ENCODE measurements at regions not wholly inside any gene's neighbourhood (a gene's known extent, or its start where the extent isn't known, plus 50 kb on each side); places are given as distances from the start of the nearest gene placed in this dataset.

DNA sequence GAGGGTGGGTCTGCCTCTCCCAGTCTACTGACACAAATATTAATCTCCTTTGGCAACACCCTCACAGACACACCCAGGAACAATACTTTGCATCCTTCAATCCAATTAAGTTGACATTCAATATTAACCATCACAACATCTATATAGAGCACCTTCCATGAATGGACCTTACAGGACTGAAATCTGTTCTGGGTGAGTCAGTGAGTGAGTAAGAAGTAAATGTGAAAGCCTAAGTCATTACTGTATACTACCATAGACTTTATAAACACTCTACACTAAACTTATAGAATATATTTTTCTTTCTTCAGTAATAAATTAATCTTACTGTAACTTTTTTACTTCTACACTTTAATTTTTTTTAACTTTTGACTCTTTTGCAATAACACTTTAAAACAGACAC lies 993.8 kb upstream of the MAP3K7 start:
- no peak for DNase-seq

DNA sequence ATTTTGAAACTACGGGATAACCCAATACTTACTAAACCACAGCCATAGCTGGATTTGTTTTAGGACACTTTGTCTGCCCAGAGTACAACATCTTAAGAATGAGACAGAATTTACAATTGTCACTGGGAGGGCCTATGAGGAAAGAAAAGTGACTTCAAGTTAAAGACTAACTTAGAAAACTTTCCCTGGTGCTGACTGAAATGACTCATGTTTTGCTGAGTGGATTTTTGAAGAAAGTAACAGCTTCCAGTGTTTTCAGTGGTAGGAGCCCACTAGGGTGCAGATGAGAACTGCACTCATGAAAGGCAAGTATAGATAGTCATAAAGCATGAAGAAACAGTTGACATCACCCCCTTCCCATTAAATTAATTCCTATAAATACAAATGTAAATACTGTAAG lies 988.2 kb upstream of the MAP3K7 start:
- no peak for DNase-seq

DNA sequence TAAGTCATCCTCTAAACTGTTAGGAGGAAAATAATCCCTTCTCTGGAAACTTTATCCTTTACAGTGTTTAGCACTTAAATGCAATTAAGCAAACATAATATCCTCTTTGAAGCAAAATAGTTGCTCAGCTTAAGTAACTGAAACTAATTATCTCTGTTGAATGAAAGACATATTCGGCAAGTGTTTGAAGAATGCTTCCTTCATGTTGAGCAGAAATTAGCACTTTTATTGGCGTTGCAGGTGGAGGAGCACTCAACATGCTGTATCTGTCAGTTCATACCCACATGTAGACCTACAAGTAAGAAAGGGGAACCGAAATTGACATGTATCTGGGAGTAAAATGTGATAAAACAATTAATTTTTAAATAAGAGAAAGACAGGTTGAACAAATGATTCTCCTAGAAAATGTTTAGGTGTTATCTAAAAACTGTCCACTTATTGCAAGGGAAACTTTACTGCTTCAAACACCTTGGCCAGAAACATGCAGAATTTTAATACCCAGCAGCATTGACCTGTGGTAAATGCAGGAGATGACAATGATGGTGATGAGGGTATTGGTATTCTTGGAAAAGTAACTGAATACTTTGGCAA lies 987.0 kb upstream of the MAP3K7 start:
- DNase-seq, result no peak

DNA sequence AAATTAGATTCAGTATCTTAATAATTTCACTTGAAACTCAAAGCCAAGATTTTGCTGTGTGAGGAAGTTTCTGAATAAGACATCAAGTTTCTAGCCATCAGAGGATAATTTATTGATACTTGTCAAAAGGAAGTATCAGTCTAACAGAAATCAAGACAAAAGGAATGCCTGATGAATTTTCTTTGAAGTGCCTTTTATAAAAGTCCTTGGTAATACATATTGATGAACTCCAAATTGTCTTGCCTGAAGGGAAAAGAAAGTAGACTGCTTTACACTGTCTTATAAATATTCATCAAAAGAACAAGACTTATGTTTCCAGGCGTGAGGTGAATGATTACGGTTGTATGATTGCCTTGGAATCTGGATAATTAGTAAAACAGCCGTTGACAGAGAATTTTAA lies 986.0 kb upstream of the MAP3K7 start:
- no peak for DNase-seq

DNA sequence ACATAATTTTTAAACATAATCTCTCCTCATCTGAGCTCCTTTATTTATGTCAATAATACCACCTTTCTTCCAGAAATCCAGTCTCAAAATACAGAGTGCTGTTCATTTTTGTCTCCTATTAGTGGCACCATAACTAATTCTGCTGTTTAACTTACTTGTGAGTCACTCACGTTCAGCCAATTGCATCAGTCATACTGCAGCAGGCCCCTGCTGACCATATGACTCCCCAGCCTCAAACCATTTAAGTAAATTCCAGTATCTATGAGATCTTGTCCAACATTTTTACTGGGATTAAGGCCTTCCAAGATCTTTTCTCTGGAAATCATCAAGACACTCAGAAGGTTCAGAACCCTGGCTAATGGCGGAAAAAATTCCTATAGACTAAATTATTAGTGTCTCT lies 982.2 kb upstream of the MAP3K7 start:
- no peak for DNase-seq

DNA sequence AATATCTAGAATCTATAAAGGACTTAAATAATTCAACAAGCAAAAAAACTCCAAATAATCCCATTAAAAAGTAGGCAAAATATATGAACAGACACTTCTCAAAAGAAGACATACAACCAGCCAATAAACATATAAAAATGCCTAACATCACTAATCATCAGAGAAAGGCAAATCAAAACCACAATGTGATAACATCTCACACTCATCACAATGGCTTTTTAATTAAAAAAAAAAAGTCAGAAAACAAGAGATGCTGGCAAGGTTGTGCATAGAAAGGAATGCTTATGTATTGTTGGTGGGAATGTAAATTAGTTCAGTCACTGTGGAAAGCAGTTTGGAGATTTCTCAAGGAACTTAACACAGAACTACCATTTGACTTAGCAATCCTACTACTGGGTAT lies 979.6 kb upstream of the MAP3K7 start:
- no peak for DNase-seq

DNA sequence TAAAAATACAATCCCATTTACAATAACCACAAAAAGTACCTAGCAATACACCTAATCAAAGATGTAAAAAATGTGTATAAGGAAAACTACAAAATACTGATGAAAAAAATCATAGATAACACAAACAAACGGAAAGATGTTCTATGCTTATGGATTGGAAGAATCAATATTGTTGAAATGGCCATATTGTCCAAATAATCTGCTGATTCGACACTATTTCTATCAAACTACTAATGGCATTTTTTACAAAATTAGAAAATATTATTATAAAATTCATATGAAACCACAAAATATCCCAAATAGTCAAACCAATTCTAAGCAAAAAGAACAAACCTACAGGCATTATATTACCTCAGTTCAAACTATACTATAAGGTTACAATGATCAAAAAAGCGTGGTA lies 978.3 kb upstream of the MAP3K7 start:
- DNase-seq, result no peak

DNA sequence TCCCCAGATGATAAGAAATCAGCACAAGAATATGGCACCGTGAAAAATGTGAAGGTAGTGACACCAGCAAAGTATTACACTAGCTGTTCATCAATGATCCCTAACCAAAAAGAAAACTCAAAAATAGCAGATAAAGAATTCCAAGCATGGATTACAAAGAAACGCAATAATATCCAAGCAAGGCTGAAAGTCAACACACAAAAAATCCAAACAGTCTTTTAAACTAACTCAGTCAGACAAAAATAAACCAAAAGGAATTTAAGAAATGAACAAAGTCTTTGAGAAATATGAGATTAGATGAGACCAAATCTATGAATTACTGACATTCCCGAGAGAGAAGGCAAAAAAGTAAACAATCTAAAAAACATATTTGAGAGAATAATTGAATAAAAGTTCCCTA lies 976.1 kb upstream of the MAP3K7 start:
- no peak for DNase-seq

DNA sequence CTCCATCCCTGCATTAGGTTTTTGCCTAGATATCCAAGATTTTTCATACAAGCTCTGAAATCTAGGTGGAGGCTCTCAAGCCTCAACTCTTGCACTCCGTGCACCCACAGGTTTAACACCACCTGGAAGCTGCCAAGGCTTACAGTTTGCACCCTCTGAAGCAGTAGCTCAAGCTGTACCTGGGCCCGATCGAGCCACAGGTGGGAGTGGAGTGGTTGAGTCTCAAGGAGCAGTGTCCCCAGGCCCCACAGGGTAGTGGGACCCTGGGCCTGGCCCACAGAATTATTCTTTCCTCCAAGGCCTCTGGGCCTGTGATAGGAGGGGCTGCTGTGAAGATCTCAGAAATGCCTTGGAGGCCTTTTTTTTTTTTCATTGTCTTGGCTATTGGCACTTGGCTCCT lies 973.5 kb upstream of the MAP3K7 start:
- no peak for DNase-seq

DNA sequence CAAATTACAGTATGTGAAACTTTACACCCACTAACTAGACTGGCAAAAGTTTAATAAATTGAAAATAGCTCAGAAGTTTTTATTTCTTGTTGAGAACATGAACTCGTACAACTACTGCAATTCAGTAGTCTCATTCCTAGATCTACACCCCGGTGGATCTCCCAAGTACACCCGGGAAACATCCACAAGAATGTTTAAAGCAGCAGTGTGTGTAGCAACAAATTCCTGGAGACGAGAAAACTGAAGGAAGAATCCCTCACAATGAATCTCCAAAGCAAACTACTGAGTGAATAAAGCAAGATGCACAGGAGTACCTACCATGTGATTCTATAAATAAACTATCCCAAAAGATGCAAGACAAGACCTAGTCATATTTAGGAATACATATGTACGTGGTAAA lies 954.0 kb upstream of the MAP3K7 start:
- no peak for DNase-seq

DNA sequence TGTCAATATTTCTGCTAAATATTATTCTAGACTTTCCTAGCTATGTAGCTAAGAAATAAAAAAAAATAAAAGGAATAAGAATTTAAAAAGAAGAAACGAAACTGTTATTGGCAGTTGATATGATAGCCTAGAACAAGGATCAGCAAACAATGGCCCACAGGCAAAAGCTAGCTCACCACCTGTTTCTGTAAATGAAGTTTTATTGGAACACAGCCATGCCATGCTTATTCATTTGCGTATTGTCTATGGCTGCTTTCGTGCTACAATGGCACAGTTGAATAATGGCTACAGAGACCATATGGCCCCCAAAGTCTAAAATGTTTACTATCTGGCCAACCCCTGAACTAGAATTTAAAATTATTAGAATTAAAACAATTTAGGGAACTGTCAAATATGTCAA lies 952.6 kb upstream of the MAP3K7 start:
- no peak for DNase-seq

DNA sequence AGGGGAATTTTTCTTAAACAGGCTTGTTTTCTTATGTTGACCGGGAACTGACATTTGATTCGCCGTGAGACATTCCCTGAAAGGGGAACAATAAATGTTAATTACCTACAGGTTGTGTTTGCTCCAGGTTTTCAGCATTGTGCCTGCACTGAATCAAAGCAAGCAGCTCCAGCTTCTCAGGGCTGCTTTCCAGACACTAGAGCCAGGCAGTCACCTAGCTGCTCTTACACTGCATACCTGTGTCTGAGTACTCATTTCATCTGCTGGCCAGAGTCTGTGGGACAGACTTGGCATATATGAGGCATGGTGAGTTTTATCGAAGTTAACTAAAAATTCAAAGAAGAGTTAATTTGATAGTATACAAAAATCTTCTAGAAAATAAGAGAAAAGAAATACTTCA lies 951.8 kb upstream of the MAP3K7 start:
- DNase-seq, result no peak

DNA sequence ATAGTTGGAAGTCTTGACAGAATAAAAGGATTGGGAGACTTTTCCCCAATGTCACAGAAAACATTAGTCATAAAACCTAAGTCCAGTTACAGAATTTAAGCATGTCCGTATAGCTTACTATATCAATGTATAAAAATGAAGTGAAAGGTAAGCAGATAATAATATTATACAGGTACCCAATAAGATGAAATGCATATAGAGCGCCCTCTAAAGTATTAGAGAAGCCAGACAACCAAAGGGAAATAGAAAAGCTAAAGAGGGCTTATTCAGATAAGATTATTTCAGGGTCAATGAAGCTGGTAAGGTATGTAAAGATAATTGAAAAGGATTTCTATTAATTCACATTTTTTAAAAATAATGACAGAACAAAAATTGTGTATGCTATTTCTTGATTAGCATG lies 947.7 kb upstream of the MAP3K7 start:
- DNase-seq, result no peak

DNA sequence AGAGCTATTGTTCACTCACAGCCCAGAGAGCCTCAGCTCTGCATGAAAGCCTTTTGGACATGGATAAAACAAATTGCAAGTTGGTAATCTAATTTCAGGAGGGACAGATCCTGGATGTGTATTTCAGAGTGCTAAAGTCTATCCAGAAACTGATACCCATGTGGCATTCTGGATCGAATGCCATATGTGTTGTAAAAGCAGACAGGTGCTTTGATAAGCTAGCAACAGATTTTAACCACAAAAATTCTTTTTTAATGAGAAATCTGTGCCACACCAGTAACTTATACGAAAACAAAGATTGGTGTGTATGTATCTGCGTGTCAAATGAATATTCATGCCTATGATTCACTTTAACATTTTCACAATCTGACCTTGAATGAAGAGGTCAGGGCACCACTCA lies 936.6 kb upstream of the MAP3K7 start:
- no peak for DNase-seq

DNA sequence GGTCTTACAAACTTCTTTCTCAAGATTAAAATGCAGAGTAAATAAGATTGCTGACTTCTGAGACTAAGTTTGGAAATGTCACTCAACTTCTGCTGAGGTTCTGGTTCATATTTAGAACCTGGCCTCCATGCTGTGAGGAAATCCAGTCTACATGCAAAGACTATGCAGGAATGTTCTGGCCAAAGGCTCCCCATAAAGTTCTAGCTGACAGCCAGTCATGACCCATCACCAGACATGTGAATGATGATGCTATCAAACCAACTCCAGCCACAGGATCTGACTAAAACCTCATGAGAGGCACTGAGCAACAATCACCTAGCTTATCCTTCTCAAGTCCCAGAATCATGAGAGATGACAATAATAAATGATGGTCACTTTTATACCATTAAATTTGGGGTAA lies 935.1 kb upstream of the MAP3K7 start:
- no peak for DNase-seq

DNA sequence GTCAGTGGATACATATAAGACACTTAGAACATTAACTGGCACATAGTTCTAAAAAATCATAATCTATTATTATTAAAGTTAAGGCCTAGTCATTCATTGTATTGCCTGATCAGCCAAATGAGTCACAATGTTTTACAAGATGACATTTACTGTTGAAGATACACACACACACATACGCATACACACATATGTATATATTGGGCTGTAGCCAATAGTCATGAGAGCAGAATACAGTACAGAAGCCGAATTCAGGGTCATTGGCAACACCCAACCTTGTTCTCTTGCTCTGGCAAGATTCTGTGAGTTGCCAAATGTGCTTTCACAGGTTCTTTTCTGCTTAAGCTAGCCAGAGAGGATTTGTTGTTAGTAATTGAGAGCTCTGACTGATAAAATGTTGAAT lies 922.8 kb upstream of the MAP3K7 start:
- DNase-seq, result no peak

DNA sequence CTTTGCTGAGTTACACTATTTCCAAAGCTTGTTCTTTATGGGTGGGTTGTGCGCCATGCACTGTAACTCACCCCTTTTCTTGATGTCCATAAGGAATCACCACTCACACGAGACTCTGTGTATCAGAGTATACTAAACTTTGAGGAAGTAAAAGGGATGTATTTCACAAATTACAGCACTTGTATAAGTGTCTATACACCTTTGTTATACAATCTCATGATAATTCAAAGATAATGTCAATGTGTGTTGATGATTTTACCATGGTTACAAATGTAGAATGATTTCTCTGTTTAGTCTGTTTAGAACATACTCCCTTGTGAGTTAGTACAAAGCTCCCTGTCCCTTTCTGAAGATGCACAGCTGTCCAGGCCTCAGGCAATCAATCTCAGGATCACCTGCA lies 922.2 kb upstream of the MAP3K7 start:
- DNase-seq, result no peak

DNA sequence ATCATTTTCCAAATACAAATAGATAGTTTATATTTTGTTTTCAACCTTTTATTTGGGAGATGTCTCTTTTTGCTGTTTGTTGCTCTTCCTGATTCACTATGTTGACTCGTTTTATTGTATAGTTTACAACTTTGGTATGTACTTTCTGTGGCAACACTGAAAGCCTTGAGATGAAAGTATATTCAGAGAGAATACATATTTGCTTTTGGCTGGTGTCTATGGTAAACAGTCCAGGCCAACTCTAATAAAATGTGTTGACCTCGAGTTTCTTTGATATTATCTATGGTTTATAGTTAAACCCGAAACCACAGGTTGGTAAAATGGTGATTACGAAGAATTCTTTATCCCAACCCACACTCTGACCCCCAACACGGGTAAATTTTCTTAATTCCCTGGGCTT lies 919.6 kb upstream of the MAP3K7 start:
- no peak for DNase-seq

DNA sequence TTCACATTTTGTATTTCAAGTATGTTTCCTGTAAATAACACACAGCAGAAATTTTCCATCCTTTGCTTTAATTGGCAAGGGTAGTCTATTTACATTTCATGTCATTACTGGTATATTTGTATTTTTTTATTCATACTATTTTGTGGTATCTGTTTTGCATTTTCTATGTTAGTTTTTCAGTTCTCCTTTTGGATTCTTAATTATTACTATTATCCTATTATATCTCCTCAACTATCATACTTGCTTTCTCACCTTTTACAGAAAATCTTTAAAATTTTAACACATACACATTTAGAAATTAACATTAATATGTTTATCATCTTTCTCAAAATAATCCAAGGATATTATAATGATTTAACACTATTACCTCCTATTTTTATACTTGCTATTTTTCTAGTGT lies 918.3 kb upstream of the MAP3K7 start:
- no peak for DNase-seq

DNA sequence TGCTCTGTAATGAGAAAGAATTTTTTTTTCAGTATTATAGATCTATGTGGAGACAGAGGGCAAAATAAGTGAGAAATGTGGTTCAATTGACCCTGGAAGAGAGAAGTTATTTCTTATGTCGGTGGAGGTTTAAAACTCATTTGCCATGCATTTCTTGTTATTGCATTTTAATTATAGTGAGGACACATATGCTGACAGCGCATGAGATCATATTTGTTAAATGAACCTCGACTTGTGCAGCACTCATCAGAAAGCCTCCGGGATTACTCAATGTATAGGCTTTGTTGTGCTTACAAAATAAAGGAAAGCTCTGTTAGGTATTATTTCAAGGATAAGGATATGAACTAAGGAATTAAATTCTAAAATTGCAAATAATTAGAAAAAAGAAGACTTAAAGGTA lies 915.1 kb upstream of the MAP3K7 start:
- DNase-seq, result no peak

DNA sequence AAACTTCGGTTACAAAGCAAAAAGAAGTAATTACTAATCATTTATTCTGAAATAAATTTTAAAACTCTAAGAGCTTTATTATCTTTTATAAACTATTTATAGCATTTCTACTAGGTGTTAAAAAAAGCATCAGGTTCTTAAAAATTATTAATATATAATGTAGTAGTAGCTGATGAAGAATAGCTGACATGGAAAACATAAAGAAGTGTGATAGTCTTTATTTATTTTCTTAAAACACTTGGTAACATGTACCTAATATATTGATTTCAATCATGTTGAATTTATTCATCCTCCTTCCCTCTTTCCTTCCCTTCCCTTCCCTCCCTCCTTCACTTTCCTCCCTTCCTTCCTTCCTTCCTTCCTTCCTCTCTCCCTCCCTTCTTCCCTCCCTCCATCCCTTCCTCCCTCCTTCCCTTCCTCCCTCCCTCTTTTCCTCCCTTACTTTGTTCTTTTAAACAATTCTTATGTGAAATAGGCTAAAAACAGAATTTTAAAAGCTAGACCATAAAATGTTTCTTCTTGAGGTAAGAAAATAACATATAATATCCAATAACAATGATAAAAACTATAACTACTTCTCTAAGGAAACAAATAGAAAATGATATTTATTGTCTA lies 913.9 kb upstream of the MAP3K7 start:
- DNase-seq, result no peak

DNA sequence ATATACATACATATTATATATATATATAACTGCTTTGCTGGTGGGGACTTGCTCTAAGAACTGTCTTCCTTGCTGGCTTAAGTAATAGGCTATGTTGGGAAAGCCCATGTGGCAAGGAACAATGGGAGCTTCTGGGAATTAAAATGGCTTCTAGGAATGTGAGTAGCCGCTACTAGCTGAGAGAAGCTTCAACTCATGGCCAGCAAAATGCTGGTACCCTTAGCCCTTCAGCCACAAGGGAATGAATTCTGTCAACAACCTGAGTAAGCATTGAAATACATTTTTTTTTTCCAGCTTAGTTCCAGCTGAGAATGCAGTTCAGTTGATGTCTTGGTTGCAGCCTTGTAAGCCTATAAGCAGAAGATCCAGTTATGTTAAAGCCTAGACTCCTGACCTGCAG lies 911.7 kb upstream of the MAP3K7 start:
- no peak for DNase-seq

DNA sequence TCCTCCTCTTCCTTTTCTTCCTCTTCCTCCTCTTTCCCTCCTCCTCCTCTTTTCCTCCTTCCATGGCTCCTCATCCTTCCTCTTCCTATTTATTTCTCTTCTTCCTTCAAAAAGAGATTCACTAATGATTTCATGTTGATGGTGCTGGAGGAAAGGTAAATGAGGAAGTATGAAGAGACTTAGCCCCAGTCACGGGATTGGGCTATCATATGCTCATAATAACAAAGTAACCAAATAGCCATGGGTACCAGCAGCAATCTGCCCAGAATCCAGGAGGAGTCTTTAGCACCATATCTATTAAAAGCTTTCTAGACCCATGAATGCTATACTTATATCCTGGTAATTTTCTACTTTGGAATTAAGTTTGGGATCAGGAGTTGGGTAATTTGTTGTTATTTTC lies 910.9 kb upstream of the MAP3K7 start:
- DNase-seq, result no peak

DNA sequence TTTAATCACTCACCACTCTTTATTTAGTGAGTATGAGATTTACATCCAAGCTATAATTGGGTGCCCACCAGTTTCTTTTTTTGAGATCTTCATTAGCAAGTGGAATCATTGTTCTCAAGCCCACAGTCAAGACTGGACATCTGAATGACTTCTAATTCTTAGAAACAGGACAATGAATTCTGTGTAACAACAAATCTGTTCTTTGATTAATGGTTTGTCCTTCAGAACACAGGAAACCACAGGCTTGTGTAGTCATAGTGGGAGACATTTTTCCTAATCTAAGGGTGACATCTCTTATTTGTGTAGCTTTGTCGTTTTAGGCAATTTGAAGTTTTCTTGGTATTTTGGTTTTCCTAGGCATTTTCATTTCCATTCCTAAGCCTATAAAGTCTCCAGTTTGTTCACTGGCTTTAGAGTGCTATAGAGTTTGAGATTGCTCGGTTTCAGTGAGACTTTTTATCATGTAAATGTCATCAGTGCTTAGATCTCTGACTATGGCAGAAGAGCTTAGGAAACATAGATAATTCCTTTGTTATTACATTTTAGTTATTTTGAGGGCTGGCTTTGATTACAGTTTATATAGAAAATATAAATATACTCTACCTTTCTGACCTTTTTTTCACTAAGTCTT lies 903.9 kb upstream of the MAP3K7 start:
- DNase-seq, result no peak
